HEK293T (cell line): ENCODE measurements at regions not wholly inside any gene's neighbourhood (a gene's known extent, or its start where the extent isn't known, plus 50 kb on each side); places are given as distances from the start of the nearest gene placed in this dataset.

Experiments used
- CTCF ChIA-PET: fragments of 350-600 bp; formaldehyde crosslinking; extraction: SDS; loops from one replicate; lab custom pipeline; 2021; ENCODE audit warnings: antibody characterized with exemption, inconsistent platforms; lab: Yijun Ruan, JAX
- POLR2A ChIA-PET: fragments of 350-600 bp; formaldehyde crosslinking; extraction: SDS; loops from one replicate; lab custom pipeline; 2020; ENCODE audit warnings: antibody characterized with exemption, inconsistent platforms; lab: Yijun Ruan, JAX
- DNase-seq: peaks from one replicate; pipeline ENCODE4 v3.0.0; 2012; ENCODE audit warnings: mixed read lengths; ENCODE audit errors: extremely low spot score
- ARNT ChIP-seq: fragments of 450-650 bp; IDR thresholded peaks from 2 replicates; pipeline ENCODE4 v1.6.1; 2017; ENCODE audit warnings: mild to moderate bottlenecking
- BHLHE40 ChIP-seq: fragments of 450-650 bp; IDR thresholded peaks from 2 replicates; pipeline ENCODE4 v1.6.1; 2016; ENCODE audit warnings: mild to moderate bottlenecking, moderate library complexity, borderline replicate concordance
- CTBP1 ChIP-seq: fragments of 450-650 bp; IDR thresholded peaks from 2 replicates; pipeline ENCODE4 v1.6.1; 2016; ENCODE audit warnings: borderline replicate concordance
- ELF4 ChIP-seq: fragments of 450-650 bp; IDR thresholded peaks from 2 replicates; pipeline ENCODE4 v1.6.1; 2017; ENCODE audit warnings: antibody characterized with exemption
- FOXA1 ChIP-seq: fragments of 450-650 bp; IDR thresholded peaks from 2 replicates; pipeline ENCODE4 v1.6.1; 2016; ENCODE audit warnings: mild to moderate bottlenecking
- FOXK2 ChIP-seq: fragments of 450-650 bp; IDR thresholded peaks from 2 replicates; pipeline ENCODE4 v1.6.1; 2016; ENCODE audit warnings: mild to moderate bottlenecking
- FOXM1 ChIP-seq: fragments of 450-650 bp; IDR thresholded peaks from 2 replicates; pipeline ENCODE4 v1.6.1; 2017; ENCODE audit warnings: mild to moderate bottlenecking, borderline replicate concordance
- HDGF ChIP-seq: fragments of 450-650 bp; IDR thresholded peaks from 2 replicates; pipeline ENCODE4 v1.6.1; 2017; ENCODE audit warnings: antibody characterized with exemption, borderline replicate concordance
- L3MBTL2 ChIP-seq: fragments of 450-650 bp; conservative IDR thresholded peaks from 2 replicates; pipeline ENCODE4 v1.6.1; 2016; ENCODE audit warnings: mild to moderate bottlenecking
- LEF1 ChIP-seq: fragments of 450-650 bp; IDR thresholded peaks from 2 replicates; pipeline ENCODE4 v1.6.1; 2017; ENCODE audit warnings: mild to moderate bottlenecking, borderline replicate concordance
- NFRKB ChIP-seq: fragments of 450-650 bp; IDR thresholded peaks from 2 replicates; pipeline ENCODE4 v1.6.1; 2016; ENCODE audit warnings: mild to moderate bottlenecking, moderate library complexity
- PKNOX1 ChIP-seq: fragments of 450-650 bp; IDR thresholded peaks from 2 replicates; pipeline ENCODE4 v1.6.1; 2016
- SP1 ChIP-seq: fragments of 450-650 bp; IDR thresholded peaks from 2 replicates; pipeline ENCODE4 v1.6.1; 2017
- SUZ12 ChIP-seq: fragments of 450-650 bp; IDR thresholded peaks from 2 replicates; pipeline ENCODE4 v1.6.1; 2016; ENCODE audit warnings: mild to moderate bottlenecking
- TARDBP ChIP-seq: fragments of 450-650 bp; IDR thresholded peaks from 2 replicates; pipeline ENCODE4 v1.6.1; 2016
- ZNF384 ChIP-seq: fragments of 450-650 bp; IDR thresholded peaks from 2 replicates; pipeline ENCODE4 v1.6.1; 2016

- no peak for DNase-seq
- no peak for TF ChIP-seq CTBP1
- TF ChIP-seq LEF1 = no peak
- no peak for TF ChIP-seq TARDBP
- TF ChIP-seq NFRKB = no peak
- TF ChIP-seq FOXK2 = no peak
- TF ChIP-seq ARNT = no peak
- no peak for TF ChIP-seq SUZ12
- TF ChIP-seq ELF4 = no peak
- no peak for TF ChIP-seq SP1
- no peak for TF ChIP-seq ZNF384
- TF ChIP-seq PKNOX1 = no peak
- POLR2A ChIA-PET = no interaction called here
- CTCF ChIA-PET = no interaction called here
These were observed 121.6 kb upstream of the GJE1 start for GRCh38 chr6:142011156-142011555.

GRCh38 chr6:142009647-142010046 lies 123.1 kb upstream of the GJE1 start:
- TF ChIP-seq SUZ12 = no peak
- no peak for TF ChIP-seq FOXM1
- TF ChIP-seq ARNT = no peak
- TF ChIP-seq CTBP1 = no peak
- TF ChIP-seq HDGF = no peak
- no peak for TF ChIP-seq LEF1
- no peak for TF ChIP-seq ELF4
- no peak for TF ChIP-seq PKNOX1
- TF ChIP-seq TARDBP = no peak
- TF ChIP-seq L3MBTL2 = no peak
- TF ChIP-seq FOXK2 = no peak
- no peak for TF ChIP-seq SP1
- TF ChIP-seq BHLHE40 = no peak
- no peak for TF ChIP-seq FOXA1
- TF ChIP-seq ZNF384 = no peak
- no peak for DNase-seq
- POLR2A ChIA-PET = no interaction called here
- CTCF ChIA-PET = no interaction called here

GRCh38 chr6:142008781-142009180 lies 123.9 kb upstream of the GJE1 start:
- no peak for TF ChIP-seq LEF1
- no peak for TF ChIP-seq PKNOX1
- TF ChIP-seq ELF4 = no peak
- TF ChIP-seq L3MBTL2 = no peak
- TF ChIP-seq ARNT = no peak
- TF ChIP-seq CTBP1 = no peak
- no peak for TF ChIP-seq BHLHE40
- TF ChIP-seq FOXM1 = no peak
- ChIA-PET POLR2A (no interaction called here), CTCF (no interaction called here)
- no peak for DNase-seq

GRCh38 chr6:142008016-142008735 lies 124.5 kb upstream of the GJE1 start:
- TF ChIP-seq HDGF = no peak
- TF ChIP-seq ZNF384 = no peak
- TF ChIP-seq TARDBP = no peak
- no peak for TF ChIP-seq L3MBTL2
- TF ChIP-seq ARNT = no peak
- no peak for TF ChIP-seq CTBP1
- TF ChIP-seq FOXA1 = no peak
- TF ChIP-seq NFRKB = no peak
- TF ChIP-seq FOXM1 = no peak
- no peak for TF ChIP-seq BHLHE40
- TF ChIP-seq SUZ12 = no peak
- TF ChIP-seq FOXK2 = no peak
- TF ChIP-seq LEF1 = no peak
- TF ChIP-seq SP1 = no peak
- ChIA-PET POLR2A (no interaction called here), CTCF (no interaction called here)
- no peak for DNase-seq

GRCh38 chr6:142005021-142005420 lies 127.7 kb upstream of the GJE1 start:
- no peak for DNase-seq
- CTCF ChIA-PET = no interaction called here

GRCh38 chr6:142002825-142003405 lies 129.8 kb upstream of the GJE1 start:
- TF ChIP-seq FOXA1 (no peak), ZNF384 (no peak), SP1 (no peak), CTBP1 (no peak), FOXK2 (no peak), HDGF (no peak), PKNOX1 (no peak), NFRKB (no peak), ARNT (no peak), LEF1 (no peak), L3MBTL2 (no peak), SUZ12 (no peak), FOXM1 (no peak)
- ChIA-PET POLR2A (no interaction called here), CTCF (no interaction called here)
- no peak for DNase-seq

More at GRCh38 chr6:142005021-142005420, 127.7 kb upstream of the GJE1 start:
- POLR2A ChIA-PET = no interaction called here
- TF ChIP-seq FOXM1 (no peak), ELF4 (no peak), ZNF384 (no peak), TARDBP (no peak), BHLHE40 (no peak), FOXA1 (no peak), HDGF (no peak), ARNT (no peak), CTBP1 (no peak), FOXK2 (no peak), LEF1 (no peak), NFRKB (no peak), L3MBTL2 (no peak)
